GM23338 (cell line): ENCODE measurements at regions not wholly inside any gene's neighbourhood (a gene's known extent, or its start where the extent isn't known, plus 50 kb on each side); places are given as distances from the start of the nearest gene placed in this dataset.

Experiments
- CREB1 ChIP-seq: fragments of 250-450 bp; sonication (Bioruptor Pico); IDR thresholded peaks from 2 replicates; pipeline ENCODE4 v1.5.0; 2020; ENCODE audit warnings: low read depth, mild to moderate bottlenecking, moderate library complexity
- EZH2 ChIP-seq: fragments of 200-600 bp; sonication (generic); IDR thresholded peaks from one replicate; pipeline ENCODE4 v1.8.0; 2017; ENCODE audit warnings: antibody characterized with exemption, mild to moderate bottlenecking, low read depth; ENCODE audit not compliant: unreplicated experiment
- EZH2phosphoT487 ChIP-seq: fragments of 200-600 bp; sonication (generic); IDR thresholded peaks from one replicate; pipeline ENCODE4 v1.8.1; 2018; ENCODE audit warnings: antibody characterized with exemption; ENCODE audit not compliant: unreplicated experiment
- NANOG ChIP-seq: IDR thresholded peaks from 2 replicates; pipeline ENCODE4 v1.6.1; 2016; ENCODE audit warnings: antibody characterized with exemption, borderline replicate concordance
- POLR2AphosphoS5 ChIP-seq: IDR thresholded peaks from 2 replicates; pipeline ENCODE4 v1.6.1; 2016; ENCODE audit warnings: antibody characterized with exemption, low read depth
- STAT1 ChIP-seq: IDR thresholded peaks from one replicate; pipeline ENCODE4 v1.6.1; 2016; ENCODE audit warnings: antibody characterized with exemption; ENCODE audit not compliant: unreplicated experiment
- ZNF114 ChIP-seq: fragments of 250-450 bp; sonication (Bioruptor Pico); IDR thresholded peaks from 2 replicates; pipeline ENCODE4 v1.5.0; 2020; ENCODE audit warnings: mild to moderate bottlenecking, moderate library complexity
- ZNF331 ChIP-seq: fragments of 250-450 bp; sonication (Bioruptor Pico); IDR thresholded peaks from 2 replicates; pipeline ENCODE4 v1.5.0; 2020; ENCODE audit warnings: low read depth, mild to moderate bottlenecking, moderate library complexity
- TF ChIP-seq, protein P1 (sequence below): fragments of 250-450 bp; sonication (Bioruptor Pico); IDR thresholded peaks from 2 replicates; pipeline ENCODE4 v1.5.0; 2020; ENCODE audit warnings: mild to moderate bottlenecking, moderate library complexity
- TF ChIP-seq, protein P2 (sequence below): IDR thresholded peaks from one replicate; pipeline ENCODE4 v1.6.1; 2018; ENCODE audit warnings: antibody characterized with exemption; ENCODE audit not compliant: unreplicated experiment

DNA sequence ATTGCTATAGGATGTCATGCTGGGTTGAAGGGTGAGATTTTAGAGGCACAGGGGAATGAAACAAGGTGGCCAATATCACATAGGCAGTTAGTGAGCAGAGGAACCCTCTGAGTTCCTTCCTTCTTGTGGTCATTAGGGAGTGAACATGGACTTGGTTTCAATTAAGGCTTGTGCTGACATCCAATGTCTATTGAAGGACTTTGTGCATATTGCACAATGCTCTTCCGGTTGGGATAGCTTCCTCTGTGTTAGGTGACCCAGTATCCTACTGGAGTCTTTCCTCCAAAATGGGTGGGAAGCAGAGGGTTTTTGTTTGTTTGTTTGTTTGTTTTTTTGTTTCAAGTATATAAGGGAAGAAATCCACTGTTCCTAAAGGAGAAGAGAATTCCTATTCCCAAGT lies 98.5 kb downstream of the HDGFL1 start (continued):
- TF ChIP-seq, protein P1, sequence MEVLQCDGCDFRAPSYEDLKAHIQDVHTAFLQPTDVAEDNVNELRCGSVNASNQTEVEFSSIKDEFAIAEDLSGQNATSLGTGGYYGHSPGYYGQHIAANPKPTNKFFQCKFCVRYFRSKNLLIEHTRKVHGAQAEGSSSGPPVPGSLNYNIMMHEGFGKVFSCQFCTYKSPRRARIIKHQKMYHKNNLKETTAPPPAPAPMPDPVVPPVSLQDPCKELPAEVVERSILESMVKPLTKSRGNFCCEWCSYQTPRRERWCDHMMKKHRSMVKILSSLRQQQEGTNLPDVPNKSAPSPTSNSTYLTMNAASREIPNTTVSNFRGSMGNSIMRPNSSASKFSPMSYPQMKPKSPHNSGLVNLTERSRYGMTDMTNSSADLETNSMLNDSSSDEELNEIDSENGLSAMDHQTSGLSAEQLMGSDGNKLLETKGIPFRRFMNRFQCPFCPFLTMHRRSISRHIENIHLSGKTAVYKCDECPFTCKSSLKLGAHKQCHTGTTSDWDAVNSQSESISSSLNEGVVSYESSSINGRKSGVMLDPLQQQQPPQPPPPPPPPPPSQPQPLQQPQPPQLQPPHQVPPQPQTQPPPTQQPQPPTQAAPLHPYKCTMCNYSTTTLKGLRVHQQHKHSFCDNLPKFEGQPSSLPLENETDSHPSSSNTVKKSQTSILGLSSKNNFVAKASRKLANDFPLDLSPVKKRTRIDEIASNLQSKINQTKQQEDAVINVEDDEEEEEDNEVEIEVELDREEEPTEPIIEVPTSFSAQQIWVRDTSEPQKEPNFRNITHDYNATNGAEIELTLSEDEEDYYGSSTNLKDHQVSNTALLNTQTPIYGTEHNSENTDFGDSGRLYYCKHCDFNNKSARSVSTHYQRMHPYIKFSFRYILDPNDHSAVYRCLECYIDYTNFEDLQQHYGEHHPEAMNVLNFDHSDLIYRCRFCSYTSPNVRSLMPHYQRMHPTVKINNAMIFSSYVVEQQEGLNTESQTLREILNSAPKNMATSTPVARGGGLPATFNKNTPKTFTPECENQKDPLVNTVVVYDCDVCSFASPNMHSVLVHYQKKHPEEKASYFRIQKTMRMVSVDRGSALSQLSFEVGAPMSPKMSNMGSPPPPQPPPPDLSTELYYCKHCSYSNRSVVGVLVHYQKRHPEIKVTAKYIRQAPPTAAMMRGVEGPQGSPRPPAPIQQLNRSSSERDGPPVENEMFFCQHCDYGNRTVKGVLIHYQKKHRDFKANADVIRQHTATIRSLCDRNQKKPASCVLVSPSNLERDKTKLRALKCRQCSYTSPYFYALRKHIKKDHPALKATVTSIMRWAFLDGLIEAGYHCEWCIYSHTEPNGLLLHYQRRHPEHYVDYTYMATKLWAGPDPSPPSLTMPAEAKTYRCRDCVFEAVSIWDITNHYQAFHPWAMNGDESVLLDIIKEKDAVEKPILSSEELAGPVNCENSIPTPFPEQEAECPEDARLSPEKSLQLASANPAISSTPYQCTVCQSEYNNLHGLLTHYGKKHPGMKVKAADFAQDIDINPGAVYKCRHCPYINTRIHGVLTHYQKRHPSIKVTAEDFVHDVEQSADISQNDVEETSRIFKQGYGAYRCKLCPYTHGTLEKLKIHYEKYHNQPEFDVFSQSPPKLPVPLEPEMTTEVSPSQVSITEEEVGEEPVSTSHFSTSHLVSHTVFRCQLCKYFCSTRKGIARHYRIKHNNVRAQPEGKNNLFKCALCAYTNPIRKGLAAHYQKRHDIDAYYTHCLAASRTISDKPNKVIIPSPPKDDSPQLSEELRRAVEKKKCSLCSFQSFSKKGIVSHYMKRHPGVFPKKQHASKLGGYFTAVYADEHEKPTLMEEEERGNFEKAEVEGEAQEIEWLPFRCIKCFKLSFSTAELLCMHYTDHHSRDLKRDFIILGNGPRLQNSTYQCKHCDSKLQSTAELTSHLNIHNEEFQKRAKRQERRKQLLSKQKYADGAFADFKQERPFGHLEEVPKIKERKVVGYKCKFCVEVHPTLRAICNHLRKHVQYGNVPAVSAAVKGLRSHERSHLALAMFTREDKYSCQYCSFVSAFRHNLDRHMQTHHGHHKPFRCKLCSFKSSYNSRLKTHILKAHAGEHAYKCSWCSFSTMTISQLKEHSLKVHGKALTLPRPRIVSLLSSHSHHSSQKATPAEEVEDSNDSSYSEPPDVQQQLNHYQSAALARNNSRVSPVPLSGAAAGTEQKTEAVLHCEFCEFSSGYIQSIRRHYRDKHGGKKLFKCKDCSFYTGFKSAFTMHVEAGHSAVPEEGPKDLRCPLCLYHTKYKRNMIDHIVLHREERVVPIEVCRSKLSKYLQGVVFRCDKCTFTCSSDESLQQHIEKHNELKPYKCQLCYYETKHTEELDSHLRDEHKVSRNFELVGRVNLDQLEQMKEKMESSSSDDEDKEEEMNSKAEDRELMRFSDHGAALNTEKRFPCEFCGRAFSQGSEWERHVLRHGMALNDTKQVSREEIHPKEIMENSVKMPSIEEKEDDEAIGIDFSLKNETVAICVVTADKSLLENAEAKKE (CRISPR knock-in tag) = no peak
- TF ChIP-seq EZH2phosphoT487 = no peak
- no peak for TF ChIP-seq NANOG
- no peak for TF ChIP-seq ZNF331 (CRISPR knock-in tag)
- TF ChIP-seq, protein P2, sequence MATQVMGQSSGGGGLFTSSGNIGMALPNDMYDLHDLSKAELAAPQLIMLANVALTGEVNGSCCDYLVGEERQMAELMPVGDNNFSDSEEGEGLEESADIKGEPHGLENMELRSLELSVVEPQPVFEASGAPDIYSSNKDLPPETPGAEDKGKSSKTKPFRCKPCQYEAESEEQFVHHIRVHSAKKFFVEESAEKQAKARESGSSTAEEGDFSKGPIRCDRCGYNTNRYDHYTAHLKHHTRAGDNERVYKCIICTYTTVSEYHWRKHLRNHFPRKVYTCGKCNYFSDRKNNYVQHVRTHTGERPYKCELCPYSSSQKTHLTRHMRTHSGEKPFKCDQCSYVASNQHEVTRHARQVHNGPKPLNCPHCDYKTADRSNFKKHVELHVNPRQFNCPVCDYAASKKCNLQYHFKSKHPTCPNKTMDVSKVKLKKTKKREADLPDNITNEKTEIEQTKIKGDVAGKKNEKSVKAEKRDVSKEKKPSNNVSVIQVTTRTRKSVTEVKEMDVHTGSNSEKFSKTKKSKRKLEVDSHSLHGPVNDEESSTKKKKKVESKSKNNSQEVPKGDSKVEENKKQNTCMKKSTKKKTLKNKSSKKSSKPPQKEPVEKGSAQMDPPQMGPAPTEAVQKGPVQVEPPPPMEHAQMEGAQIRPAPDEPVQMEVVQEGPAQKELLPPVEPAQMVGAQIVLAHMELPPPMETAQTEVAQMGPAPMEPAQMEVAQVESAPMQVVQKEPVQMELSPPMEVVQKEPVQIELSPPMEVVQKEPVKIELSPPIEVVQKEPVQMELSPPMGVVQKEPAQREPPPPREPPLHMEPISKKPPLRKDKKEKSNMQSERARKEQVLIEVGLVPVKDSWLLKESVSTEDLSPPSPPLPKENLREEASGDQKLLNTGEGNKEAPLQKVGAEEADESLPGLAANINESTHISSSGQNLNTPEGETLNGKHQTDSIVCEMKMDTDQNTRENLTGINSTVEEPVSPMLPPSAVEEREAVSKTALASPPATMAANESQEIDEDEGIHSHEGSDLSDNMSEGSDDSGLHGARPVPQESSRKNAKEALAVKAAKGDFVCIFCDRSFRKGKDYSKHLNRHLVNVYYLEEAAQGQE = no peak
- no peak for TF ChIP-seq CREB1 (CRISPR knock-in tag)
- no peak for TF ChIP-seq EZH2
- no peak for TF ChIP-seq ZNF114 (CRISPR knock-in tag)
- no peak for TF ChIP-seq STAT1
- TF ChIP-seq POLR2AphosphoS5 = no peak
